GM18861 (cell line): ENCODE measurements at regions not wholly inside any gene's neighbourhood (a gene's known extent, or its start where the extent isn't known, plus 50 kb on each side); places are given as distances from the start of the nearest gene placed in this dataset.

Experiments used
- ATAC-seq: cut with Tn5 transposase; IDR thresholded peaks from one replicate; pipeline ENCODE4 v1.9.1; 2021; ENCODE audit not compliant: unreplicated experiment

GRCh38 chr2:21676041-21676440 is 552.3 kb downstream of the TDRD15 start:
- no peak for ATAC-seq

GRCh38 chr2:21676676-21677075 is 552.9 kb downstream of the TDRD15 start:
- no peak for ATAC-seq

GRCh38 chr2:21683838-21684237 is 560.1 kb downstream of the TDRD15 start:
- no peak for ATAC-seq

- no peak for ATAC-seq
These were observed 563.8 kb downstream of the TDRD15 start for GRCh38 chr2:21687589-21687988.

GRCh38 chr2:21690005-21690404 is 566.2 kb downstream of the TDRD15 start:
- no peak for ATAC-seq

- ATAC-seq = no peak
These were observed 569.3 kb downstream of the TDRD15 start for GRCh38 chr2:21693081-21693480.

GRCh38 chr2:21694079-21694878 is 570.5 kb downstream of the TDRD15 start:
- ATAC-seq = no peak

GRCh38 chr2:21696900-21697299 is 573.1 kb downstream of the TDRD15 start:
- ATAC-seq = no peak

GRCh38 chr2:21700644-21701043 is 576.9 kb downstream of the TDRD15 start:
- ATAC-seq = no peak

GRCh38 chr2:21710031-21710430 is 586.3 kb downstream of the TDRD15 start:
- no peak for ATAC-seq

- no peak for ATAC-seq
These were observed 586.7 kb downstream of the TDRD15 start for GRCh38 chr2:21710496-21710895.

- ATAC-seq = no peak
These were observed 592.1 kb downstream of the TDRD15 start for GRCh38 chr2:21715887-21716286.

- no peak for ATAC-seq
These were observed 603.3 kb downstream of the TDRD15 start for GRCh38 chr2:21727101-21727500.

- ATAC-seq = no peak
These were observed 604.4 kb downstream of the TDRD15 start for GRCh38 chr2:21728133-21728532.

GRCh38 chr2:21730141-21730540 is 606.4 kb downstream of the TDRD15 start:
- ATAC-seq = no peak

GRCh38 chr2:21740484-21740883 is 616.7 kb downstream of the TDRD15 start:
- ATAC-seq = no peak

GRCh38 chr2:21746499-21746898 is 622.7 kb downstream of the TDRD15 start:
- no peak for ATAC-seq

- ATAC-seq = no peak
These were observed 624.7 kb downstream of the TDRD15 start for GRCh38 chr2:21748501-21748900.

GRCh38 chr2:21754164-21754788 is 630.5 kb downstream of the TDRD15 start:
- no peak for ATAC-seq

- ATAC-seq = no peak
These were observed 634.1 kb downstream of the TDRD15 start for GRCh38 chr2:21757805-21758430.

GRCh38 chr2:21759819-21760218 is 636.1 kb downstream of the TDRD15 start:
- no peak for ATAC-seq

- ATAC-seq = no peak
These were observed 637.6 kb downstream of the TDRD15 start for GRCh38 chr2:21761361-21761760.
